Common myeloid progenitor, CD34-positive (primary cell): ENCODE measurements at regions not wholly inside any gene's neighbourhood (a gene's known extent, or its start where the extent isn't known, plus 50 kb on each side); places are given as distances from the start of the nearest gene placed in this dataset.

Source experiments
- CTCF ChIA-PET: fragments of 350-600 bp; sonication (Branson Sonifier 250); formaldehyde crosslinking; loops from one replicate; lab custom pipeline; 2021; ENCODE audit warnings: antibody characterized with exemption; lab: Charles Lee
- POLR2A ChIA-PET: fragments of 350-600 bp; sonication (Branson Sonifier 250); formaldehyde crosslinking; loops from one replicate; lab custom pipeline; 2021; ENCODE audit warnings: antibody characterized with exemption; lab: Charles Lee
- DNase-seq, 3 donors: peaks; one replicate each; pipeline versions ENCODE4 v3.0.0 to v3.0.0-alpha.2; 2013
- H3K27ac ChIP-seq, 2 experiments: 1 replicate in 1 of 2; 2 replicates in 1 of 2; pipeline ENCODE4 v1.7.0; 2013; ENCODE audit warnings: inconsistent platforms in 2 of 2, low read length in 2 of 2, mild to moderate bottlenecking in 2 of 2, low read depth in 1 of 2, moderate library complexity in 1 of 2; ENCODE audit not compliant: severe bottlenecking in 2 of 2, insufficient read depth in 1 of 2, poor library complexity in 1 of 2
- H3K27me3 ChIP-seq, 5 experiments: replicated peaks in 2 of 5; 1 replicate in 3 of 5; 2 replicates in 2 of 5; pipeline versions ENCODE4 v1.6.1 to v1.7.0; 2013; ENCODE audit warnings: low read length in 4 of 5, mild to moderate bottlenecking in 2 of 5, moderate library complexity in 2 of 5, inconsistent platforms in 1 of 5; ENCODE audit not compliant: insufficient read depth in 5 of 5, control insufficient read depth in 4 of 5
- H3K36me3 ChIP-seq, 4 experiments: 1 replicate in 2 of 4; 2 replicates in 2 of 4; pipeline versions ENCODE4 v1.6.1 to v1.7.0; 2013; ENCODE audit warnings: low read length in 3 of 4, control low read depth in 1 of 4, mild to moderate bottlenecking in 1 of 4; ENCODE audit not compliant: control insufficient read depth in 4 of 4, insufficient read depth in 4 of 4
- H3K4me1 ChIP-seq, 4 experiments: 1 replicate in 3 of 4; 2 replicates in 1 of 4; pipeline versions ENCODE4 v1.6.1 to v1.7.1; 2013; ENCODE audit warnings: low read length in 3 of 4, mild to moderate bottlenecking in 3 of 4, control low read depth in 1 of 4, inconsistent platforms in 1 of 4, moderate library complexity in 1 of 4; ENCODE audit not compliant: control insufficient read depth in 4 of 4, insufficient read depth in 4 of 4; ENCODE audit errors: control extremely low read depth in 1 of 4
- H3K4me3 ChIP-seq, 7 experiments: 1 replicate in 4 of 7; 2 replicates in 3 of 7; pipeline versions ENCODE4 v1.5.1 to v1.7.0; 2013; ENCODE audit warnings: mild to moderate bottlenecking in 7 of 7, low read length in 6 of 7, moderate library complexity in 6 of 7, inconsistent platforms in 2 of 7, low read depth in 2 of 7, control low read depth in 1 of 7; ENCODE audit not compliant: insufficient read depth in 4 of 7, control insufficient read depth in 1 of 7; ENCODE audit errors: extremely low read depth in 1 of 7
- H3K9me3 ChIP-seq, 5 experiments: 1 replicate in 4 of 5; 2 replicates in 1 of 5; pipeline versions ENCODE4 v1.6.1 to v1.7.1; 2013; ENCODE audit warnings: low read length in 4 of 5, mild to moderate bottlenecking in 2 of 5, inconsistent platforms in 1 of 5, low read depth in 1 of 5, moderate library complexity in 1 of 5; ENCODE audit not compliant: control insufficient read depth in 4 of 5, insufficient read depth in 2 of 5; ENCODE audit errors: control extremely low read depth in 1 of 5
- WGBS: methylation state at CpG from one replicate; pipeline ENCODE4 v1.1.5; 2013; ENCODE audit not compliant: insufficient coverage; 5-methylcytosine and 5-hydroxymethylcytosine counted together

DNA sequence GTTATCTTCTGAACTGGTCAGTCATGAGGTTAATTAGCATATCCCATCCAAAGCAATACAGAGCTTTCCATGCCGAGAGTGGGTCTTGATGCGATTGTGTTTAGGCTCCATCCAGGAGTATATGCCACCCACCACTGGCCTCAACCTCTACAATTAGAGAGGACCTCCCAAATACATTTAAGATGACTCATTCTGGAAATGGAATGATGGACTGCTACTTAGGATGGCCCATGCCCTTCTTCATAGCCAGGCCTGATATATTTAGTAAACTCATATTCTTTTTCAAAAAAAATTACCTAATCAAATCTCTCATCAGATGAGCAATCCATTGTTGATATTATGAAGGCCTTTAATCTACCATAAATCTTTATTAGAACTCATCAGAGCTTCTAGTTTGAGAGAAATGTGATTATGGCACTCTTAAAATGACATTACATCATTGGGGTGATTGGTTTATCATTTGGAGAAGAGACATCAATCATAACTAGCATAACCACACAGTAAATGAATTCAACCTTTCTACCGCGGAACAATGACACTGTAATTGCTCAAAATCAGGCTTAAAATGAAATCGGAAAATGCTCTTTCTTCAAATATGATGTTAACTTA is 414.2 kb upstream of the WWC1 start:
- Histone ChIP-seq H3K4me3 (no peak overlapping the region), H3K27me3 (no peaks in the 10 kb centered on the region), H3K9me3 (peaks cover 0 to 3% (median 0%) of the 10 kb centered on the region in 5 experiments), H3K36me3 (no peaks in the 10 kb centered on the region), H3K27ac (no peak overlapping the region), H3K4me1 (no peaks in the 10 kb centered on the region)
- WGBS, result 83% methylated on average over 2 of the region's 5 CpGs
- POLR2A ChIA-PET, result no interaction called here
- no peak for DNase-seq
- CTCF ChIA-PET, result no interaction called here

DNA sequence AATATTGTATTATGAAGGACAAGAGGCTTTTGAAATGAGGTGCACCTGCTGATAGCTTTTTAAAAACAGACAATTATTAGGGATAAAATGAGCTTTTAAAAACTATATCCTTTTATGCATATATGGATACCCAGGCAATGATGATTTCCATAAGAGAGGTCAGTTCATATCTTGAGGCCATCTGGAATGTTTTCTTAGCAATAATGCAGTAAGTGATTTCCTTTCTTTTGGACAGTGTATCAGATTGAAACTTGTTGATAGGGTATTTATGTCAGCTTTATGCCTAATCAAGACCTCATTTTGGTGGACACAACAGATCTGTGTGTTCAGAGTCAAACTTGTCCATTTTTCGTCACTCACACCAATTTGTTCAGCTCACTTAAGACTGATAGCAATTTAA is 413.5 kb upstream of the WWC1 start:
- peaks cover 0 to 5% (median 2%) of the 10 kb centered on the region in 5 experiments for H3K9me3 ChIP-seq
- no peak overlapping the region for H3K4me3 ChIP-seq
- H3K27ac ChIP-seq, result no peak overlapping the region
- H3K36me3 ChIP-seq, result no peaks in the 10 kb centered on the region
- no peak for DNase-seq
- 100% methylated on average over 1 of the region's 1 CpG for WGBS
- POLR2A ChIA-PET, result no interaction called here
- H3K4me1 ChIP-seq, result no peaks in the 10 kb centered on the region
- CTCF ChIA-PET, result no interaction called here
- no peaks in the 10 kb centered on the region for H3K27me3 ChIP-seq

DNA sequence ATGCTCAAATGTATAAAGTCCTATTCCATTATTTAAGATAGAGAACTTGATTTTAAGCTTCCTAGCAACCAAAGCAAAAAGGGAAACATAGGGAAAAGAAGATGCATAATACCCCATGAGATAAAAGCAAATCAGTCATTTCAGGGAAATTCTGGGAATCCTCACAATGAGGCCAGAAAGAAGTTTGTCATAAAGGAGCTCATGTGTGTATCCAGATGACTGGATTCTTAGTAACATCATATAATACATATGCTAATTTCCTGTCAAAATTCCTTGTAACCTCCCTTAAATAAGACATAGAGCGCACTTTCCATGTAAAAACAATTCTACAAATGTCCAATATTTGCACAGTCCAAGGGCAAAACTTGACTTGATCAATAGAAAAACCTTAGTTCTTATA is 411.0 kb upstream of the WWC1 start:
- no peaks in the 10 kb centered on the region for H3K36me3 ChIP-seq
- CTCF ChIA-PET, result no interaction called here
- H3K4me1 ChIP-seq, result no peaks in the 10 kb centered on the region
- H3K9me3 ChIP-seq, result peaks cover 0 to 5% (median 2%) of the 10 kb centered on the region in 5 experiments
- H3K27ac ChIP-seq, result no peak overlapping the region
- POLR2A ChIA-PET, result no interaction called here
- no peak for DNase-seq
- H3K4me3 ChIP-seq, result no peak overlapping the region
- peaks cover 0 to 3% (median 0%) of the 10 kb centered on the region in 5 experiments for H3K27me3 ChIP-seq
- WGBS, result 100% methylated on average over 1 of the region's 1 CpG

DNA sequence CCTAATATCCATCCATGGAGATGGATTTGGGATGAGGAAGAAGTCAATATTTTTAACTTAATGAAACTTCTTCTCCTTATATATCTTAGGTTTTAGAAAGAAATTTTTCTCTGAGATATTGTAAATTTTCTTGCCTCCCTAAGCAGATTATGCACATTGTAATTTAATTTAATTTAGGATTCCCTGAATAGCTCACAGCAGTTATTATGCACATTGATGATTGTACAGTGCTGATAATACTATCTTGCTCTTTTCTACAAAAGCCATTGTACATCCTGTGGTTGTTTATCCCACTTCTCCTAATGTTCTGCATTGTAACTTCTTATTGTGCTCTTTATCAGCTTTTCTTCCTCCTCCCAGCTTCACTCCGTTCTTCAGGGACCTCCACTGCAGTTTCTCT is 410.4 kb upstream of the WWC1 start:
- Histone ChIP-seq H3K4me1 (no peaks in the 10 kb centered on the region), H3K36me3 (no peaks in the 10 kb centered on the region), H3K27ac (no peak overlapping the region), H3K27me3 (peaks cover 0 to 3% (median 0%) of the 10 kb centered on the region in 5 experiments), H3K4me3 (no peak overlapping the region), H3K9me3 (peaks cover 0 to 4% (median 2%) of the 10 kb centered on the region in 5 experiments)
- POLR2A ChIA-PET, result no interaction called here
- DNase-seq, result no peak
- CTCF ChIA-PET, result no interaction called here
- WGBS, result no CpG with 5 or more reads among the region's 1 CpG

DNA sequence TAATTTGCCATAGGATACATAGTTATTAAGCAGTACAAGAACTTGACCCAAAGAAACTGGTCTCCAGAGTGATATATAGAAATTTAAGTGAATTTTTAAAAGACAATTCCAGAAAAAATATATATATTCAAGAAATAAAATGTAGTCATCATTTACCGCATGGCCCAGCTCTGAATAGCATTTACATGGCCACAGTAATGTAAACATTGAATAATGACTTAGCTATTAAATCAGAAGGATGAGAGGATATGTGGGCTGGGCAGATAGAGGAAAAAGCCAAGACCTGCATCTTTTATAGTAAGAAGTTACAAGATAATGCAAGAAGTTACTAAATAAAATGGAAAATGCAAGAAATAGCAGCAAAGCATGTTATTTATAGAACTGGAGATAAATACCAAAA is 405.2 kb upstream of the WWC1 start:
- ChIA-PET POLR2A (no interaction called here), CTCF (no interaction called here)
- Histone ChIP-seq H3K36me3 (no peaks in the 10 kb centered on the region), H3K4me1 (no peaks in the 10 kb centered on the region), H3K27ac (no peak overlapping the region), H3K9me3 (peaks cover 0 to 4% (median 2%) of the 10 kb centered on the region in 5 experiments), H3K4me3 (no peak overlapping the region), H3K27me3 (peaks cover 0 to 5% (median 0%) of the 10 kb centered on the region in 5 experiments)
- DNase-seq, result no peak
- WGBS, result no CpG with 5 or more reads among the region's 1 CpG

DNA sequence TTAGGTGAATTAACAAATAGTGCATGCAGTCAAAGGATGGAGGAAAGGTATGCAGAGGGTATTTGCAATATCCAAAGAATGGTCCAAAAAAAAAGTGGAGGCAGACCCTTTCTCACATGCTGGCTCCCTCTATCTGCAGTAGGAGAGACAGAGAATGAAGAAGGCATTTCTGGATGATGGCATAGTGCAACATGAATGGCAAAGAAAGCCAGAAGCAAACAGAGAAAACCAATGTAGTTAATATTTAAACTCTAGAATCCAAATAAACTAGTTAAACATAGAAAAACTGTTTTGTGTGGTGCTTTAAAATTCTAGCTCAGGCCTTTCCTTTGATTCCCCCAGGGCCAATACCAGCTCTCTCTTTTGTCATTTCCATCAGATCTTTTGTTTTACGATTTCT is 403.1 kb upstream of the WWC1 start:
- ChIA-PET CTCF (no interaction called here), POLR2A (no interaction called here)
- Histone ChIP-seq H3K4me3 (no peak overlapping the region), H3K4me1 (no peaks in the 10 kb centered on the region), H3K36me3 (no peaks in the 10 kb centered on the region), H3K9me3 (peaks cover 0 to 1% (median 0%) of the 10 kb centered on the region in 5 experiments), H3K27ac (no peak overlapping the region), H3K27me3 (peaks cover 0 to 2% (median 0%) of the 10 kb centered on the region in 5 experiments)
- no CpG with 5 or more reads among the region's 1 CpG for WGBS
- DNase-seq, result no peak

DNA sequence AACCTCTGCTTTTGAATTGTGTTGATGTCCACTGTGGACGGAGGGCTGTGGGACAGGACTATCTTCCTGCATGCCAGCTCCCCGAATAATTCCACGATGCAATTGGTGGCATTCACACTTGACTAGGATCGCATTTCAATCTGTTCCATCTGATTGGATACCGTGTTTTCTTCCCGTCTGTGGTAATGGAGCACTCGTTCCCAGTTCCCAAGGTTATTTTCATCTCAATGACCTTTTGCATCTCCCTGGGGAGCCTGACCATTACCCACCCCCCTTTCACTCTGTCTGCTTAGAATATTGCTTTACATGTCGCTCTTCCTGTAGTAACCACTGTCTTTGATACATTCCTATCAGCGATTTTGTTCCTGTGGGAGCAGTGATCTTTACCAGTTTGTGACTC is 402.2 kb upstream of the WWC1 start:
- H3K27ac ChIP-seq, result no peak overlapping the region
- CTCF ChIA-PET, result no interaction called here
- WGBS, result 79% methylated on average over 9 of the region's 9 CpGs
- POLR2A ChIA-PET, result no interaction called here
- H3K4me3 ChIP-seq, result no peak overlapping the region
- H3K9me3 ChIP-seq, result peaks cover 0 to 1% (median 0%) of the 10 kb centered on the region in 5 experiments
- peaks cover 0 to 2% (median 0%) of the 10 kb centered on the region in 5 experiments for H3K27me3 ChIP-seq
- no peaks in the 10 kb centered on the region for H3K36me3 ChIP-seq
- H3K4me1 ChIP-seq, result no peaks in the 10 kb centered on the region
- no peak for DNase-seq
